ENCODE measurements at regions not wholly inside any gene's neighbourhood (a gene's known extent, or its start where the extent isn't known, plus 50 kb on each side); places are given as distances from the start of the nearest gene placed in this dataset.

DNA sequence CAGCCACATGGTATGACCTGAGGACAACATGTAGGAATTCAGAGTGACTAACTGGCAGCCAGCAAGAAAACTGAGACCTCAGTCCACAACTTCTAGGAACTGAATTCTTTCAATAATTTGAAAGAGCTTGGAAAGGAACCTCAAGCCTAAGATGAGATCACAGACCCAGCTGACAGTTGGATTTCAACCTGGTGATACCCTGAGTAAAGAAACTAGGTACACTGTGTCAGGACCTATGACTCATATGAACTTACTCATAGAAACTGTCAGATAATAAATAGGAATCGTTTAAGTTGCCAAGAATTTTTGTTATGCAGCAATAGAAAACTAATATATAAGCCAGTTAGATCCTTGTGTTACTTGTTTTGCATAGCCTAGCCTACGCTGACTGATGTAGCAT, 102.4 kb upstream of the DCAF12L1 start:
- TF ChIP-seq, protein P1, sequence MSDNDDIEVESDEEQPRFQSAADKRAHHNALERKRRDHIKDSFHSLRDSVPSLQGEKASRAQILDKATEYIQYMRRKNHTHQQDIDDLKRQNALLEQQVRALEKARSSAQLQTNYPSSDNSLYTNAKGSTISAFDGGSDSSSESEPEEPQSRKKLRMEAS (IDR thresholded peaks at IDR 0.05): no peak
- TF ChIP-seq BRCA1 (IDR thresholded peaks at IDR 0.05; ENCODE audit: low read depth, low read length): no peak
- no peak for TF ChIP-seq CEBPB (IDR thresholded peaks at IDR 0.05; ENCODE audit: low read depth, low read length)
- TF ChIP-seq, protein P2, sequence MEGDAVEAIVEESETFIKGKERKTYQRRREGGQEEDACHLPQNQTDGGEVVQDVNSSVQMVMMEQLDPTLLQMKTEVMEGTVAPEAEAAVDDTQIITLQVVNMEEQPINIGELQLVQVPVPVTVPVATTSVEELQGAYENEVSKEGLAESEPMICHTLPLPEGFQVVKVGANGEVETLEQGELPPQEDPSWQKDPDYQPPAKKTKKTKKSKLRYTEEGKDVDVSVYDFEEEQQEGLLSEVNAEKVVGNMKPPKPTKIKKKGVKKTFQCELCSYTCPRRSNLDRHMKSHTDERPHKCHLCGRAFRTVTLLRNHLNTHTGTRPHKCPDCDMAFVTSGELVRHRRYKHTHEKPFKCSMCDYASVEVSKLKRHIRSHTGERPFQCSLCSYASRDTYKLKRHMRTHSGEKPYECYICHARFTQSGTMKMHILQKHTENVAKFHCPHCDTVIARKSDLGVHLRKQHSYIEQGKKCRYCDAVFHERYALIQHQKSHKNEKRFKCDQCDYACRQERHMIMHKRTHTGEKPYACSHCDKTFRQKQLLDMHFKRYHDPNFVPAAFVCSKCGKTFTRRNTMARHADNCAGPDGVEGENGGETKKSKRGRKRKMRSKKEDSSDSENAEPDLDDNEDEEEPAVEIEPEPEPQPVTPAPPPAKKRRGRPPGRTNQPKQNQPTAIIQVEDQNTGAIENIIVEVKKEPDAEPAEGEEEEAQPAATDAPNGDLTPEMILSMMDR (IDR thresholded peaks at IDR 0.05; ENCODE audit: control extremely low read depth in 1 of 3, insufficient read depth in 1 of 3, low read depth in 1 of 3, low read length in 3 of 3): no peak
- no peak for TF ChIP-seq BCL11A (IDR thresholded peaks at IDR 0.05; ENCODE audit: low read depth in 2 of 2, low read length in 2 of 2)
- TF ChIP-seq SIX5 (IDR thresholded peaks at IDR 0.05; ENCODE audit: low read depth, low read length): no peak
- TF ChIP-seq JUND (IDR thresholded peaks at IDR 0.05; ENCODE audit: low read length): no peak
- no peak for TF ChIP-seq MAFK (IDR thresholded peaks at IDR 0.05; ENCODE audit: low read depth, low read length)

Data from H1 (cell line).